Thoracic aorta (tissue), 2 donors: ENCODE measurements at regions not wholly inside any gene's neighbourhood (a gene's known extent, or its start where the extent isn't known, plus 50 kb on each side); places are given as distances from the start of the nearest gene placed in this dataset.

Experiments
- ATAC-seq: fragments of 150-250 bp; one replicate; pipeline ENCODE4 v1.8.0; 2017; ENCODE audit warnings: low read depth; ENCODE audit not compliant: insufficient number of reproducible peaks, low FRiP score
- DNase-seq: peaks from one replicate; pipeline ENCODE4 v3.0.0-alpha.2; 2020; ENCODE audit warnings: low spot score
- H3K27ac ChIP-seq, 2 donors: fragments of 200-600 bp; sonication (generic); 1 replicate in 1 of 2; 2 replicates in 1 of 2; pipeline ENCODE4 v1.5.1; 2016; ENCODE audit warnings: mild to moderate bottlenecking in 2 of 2, moderate library complexity in 2 of 2
- H3K27me3 ChIP-seq: fragments of 200-600 bp; sonication (generic); replicated peaks from 2 replicates; pipeline ENCODE4 v1.6.0; 2016; ENCODE audit warnings: mild to moderate bottlenecking; ENCODE audit not compliant: insufficient read depth
- H3K36me3 ChIP-seq: fragments of 200-600 bp; sonication (generic); one replicate; pipeline ENCODE4 v1.5.1; 2016
- H3K4me1 ChIP-seq, 2 donors: fragments of 200-600 bp; sonication (generic); 1 replicate in 1 of 2; 2 replicates in 1 of 2; pipeline versions ENCODE4 v1.5.1 to v1.6.0; 2016; ENCODE audit warnings: low read depth in 2 of 2, mild to moderate bottlenecking in 1 of 2; ENCODE audit not compliant: control insufficient read depth in 1 of 2
- H3K4me3 ChIP-seq: fragments of 200-600 bp; sonication (generic); 2 replicates; pipeline ENCODE4 v1.5.1; 2016; ENCODE audit warnings: mild to moderate bottlenecking
- H3K9me3 ChIP-seq: fragments of 200-600 bp; sonication (generic); 2 replicates; pipeline ENCODE4 v1.5.1; 2016
- CTCF ChIP-seq: fragments of 200-600 bp; sonication (generic); IDR thresholded peaks from one replicate; pipeline ENCODE4 v1.5.1; 2019; ENCODE audit warnings: antibody characterized with exemption

DNA sequence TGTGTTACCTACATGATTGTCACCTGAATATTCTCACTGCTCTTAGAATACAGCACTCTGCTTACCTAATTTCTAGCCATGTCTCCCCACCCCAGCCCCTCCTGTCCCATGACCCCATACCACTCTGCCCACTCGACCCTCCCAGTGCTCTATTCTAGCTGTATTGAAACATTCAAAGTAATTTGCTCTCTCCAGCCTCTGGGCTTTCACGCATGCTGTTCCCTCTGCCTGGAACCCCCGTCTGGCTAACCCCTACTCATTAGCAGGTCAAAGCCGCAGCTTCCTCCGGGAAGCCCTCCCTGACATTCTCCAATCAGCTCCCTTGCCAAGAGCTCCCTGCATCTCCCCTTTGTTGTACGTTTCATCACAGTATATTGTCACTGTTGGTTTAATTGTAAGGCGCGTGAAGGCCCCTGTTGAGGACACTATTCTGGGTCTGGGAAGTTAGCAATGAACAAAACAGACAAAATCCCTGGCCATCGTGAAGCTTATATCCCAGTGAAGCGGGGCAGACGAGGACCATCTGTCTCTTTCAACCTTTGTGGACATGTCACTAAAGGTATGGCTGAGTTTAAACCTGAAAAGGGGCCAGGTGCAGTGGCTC lies 72.3 kb upstream of the LHX1 start:
- Histone ChIP-seq H3K36me3 (no peaks in the 10 kb centered on the region), H3K27ac (no peak overlapping the region), H3K9me3 (no peaks in the 10 kb centered on the region), H3K4me3 (no peak overlapping the region), H3K27me3 (no peaks in the 10 kb centered on the region), H3K4me1 (no peaks in the 10 kb centered on the region)
- no peak for TF ChIP-seq CTCF
- ATAC-seq (no peak), DNase-seq (no peak)

- Histone ChIP-seq H3K9me3 (no peaks in the 10 kb centered on the region), H3K36me3 (no peaks in the 10 kb centered on the region), H3K27me3 (no peaks in the 10 kb centered on the region), H3K4me3 (no peak overlapping the region), H3K27ac (no peak overlapping the region), H3K4me1 (no peaks in the 10 kb centered on the region)
- DNase-seq: no peak
- ATAC-seq: no peak
- no peak for TF ChIP-seq CTCF
Observed at GRCh38 chr17:36867716-36868341, 69.4 kb upstream of the LHX1 start.

- H3K36me3 ChIP-seq: no peaks in the 10 kb centered on the region
- no peak for TF ChIP-seq CTCF
- ATAC-seq (no peak), DNase-seq (no peak)
- no peak overlapping the region for H3K4me3 ChIP-seq
- no peaks in the 10 kb centered on the region for H3K27me3 ChIP-seq
- H3K4me1 ChIP-seq: no peaks in the 10 kb centered on the region
- no peak overlapping the region for H3K27ac ChIP-seq
- no peaks in the 10 kb centered on the region for H3K9me3 ChIP-seq
Observed at GRCh38 chr17:36868777-36869176, 68.5 kb upstream of the LHX1 start.

- TF ChIP-seq CTCF: no peak
- Histone ChIP-seq H3K36me3 (no peaks in the 10 kb centered on the region), H3K27ac (no peak overlapping the region), H3K4me3 (no peak overlapping the region), H3K27me3 (no peaks in the 10 kb centered on the region), H3K9me3 (no peaks in the 10 kb centered on the region), H3K4me1 (no peaks in the 10 kb centered on the region)
- ATAC-seq (no peak), DNase-seq (no peak)
Observed at GRCh38 chr17:36869441-36869840, 67.8 kb upstream of the LHX1 start.

- H3K27me3 ChIP-seq: no peaks in the 10 kb centered on the region
- no peak for DNase-seq
- no peak overlapping the region for H3K4me3 ChIP-seq
Observed at GRCh38 chr17:36869856-36870719, 67.2 kb upstream of the LHX1 start.

More at GRCh38 chr17:36869856-36870719, 67.2 kb upstream of the LHX1 start:
- Histone ChIP-seq H3K27ac (no peak overlapping the region), H3K36me3 (no peaks in the 10 kb centered on the region), H3K9me3 (no peaks in the 10 kb centered on the region), H3K4me1 (no peaks in the 10 kb centered on the region)
- TF ChIP-seq CTCF: no peak
- no peak for ATAC-seq
